ENCODE measurements at regions not wholly inside any gene's neighbourhood (a gene's known extent, or its start where the extent isn't known, plus 50 kb on each side); places are given as distances from the start of the nearest gene placed in this dataset.
"Not testable (repeated sequence)": the region's sequence is repeated elsewhere in the genome, so short reads cannot be mapped to it uniquely, and the experiment has no call there.

GRCh38 chr1:73009311-73009710 is 727.0 kb upstream of the NEGR1 start:
- intact Hi-C loops (cut with micrococcal nuclease), result no loop called here
- H3K36me3 Mint-ChIP-seq, result no peaks in the 10 kb centered on the region
- no peak for TF ChIP-seq CTCF (IDR thresholded peaks at IDR 0.05)
- H3K27ac Mint-ChIP-seq, result no peak overlapping the region
- peaks cover 13 to 25% of the 10 kb centered on the region in 2 donors for H3K9me3 Mint-ChIP-seq
- H3K27me3 Mint-ChIP-seq (ENCODE audit: low read depth in 2 of 2), result no peaks in the 10 kb centered on the region
- DNase-seq (no peak), ATAC-seq (no peak)
- H3K4me3 Mint-ChIP-seq, result no peak overlapping the region
- no CpG with 5 or more reads among the region's 1 CpG for WGBS (ENCODE audit: insufficient coverage)
- H3K9me3 ChIP-seq (ENCODE audit: control insufficient read depth, insufficient read depth, low read length), result peaks cover 4% of the 10 kb centered on the region
- H3K4me1 Mint-ChIP-seq, result no peaks in the 10 kb centered on the region
- no peak overlapping the region for H3K4me3 ChIP-seq (ENCODE audit: low read length)
- H3K4me1 ChIP-seq (ENCODE audit: control insufficient read depth, insufficient read depth, low read length), result no peaks in the 10 kb centered on the region
- no peak overlapping the region for H3K27ac ChIP-seq (ENCODE audit: low read length)
- no peaks in the 10 kb centered on the region for H3K36me3 ChIP-seq (ENCODE audit: control insufficient read depth, insufficient read depth, low read length)
- H3K27me3 ChIP-seq (ENCODE audit: control insufficient read depth, insufficient read depth, low read length), result no peaks in the 10 kb centered on the region

GRCh38 chr1:72997624-72998023 is 715.3 kb upstream of the NEGR1 start:
- Histone ChIP-seq H3K27me3 (ENCODE audit: control insufficient read depth, insufficient read depth, low read length) (no peaks in the 10 kb centered on the region), H3K4me3 (ENCODE audit: low read length) (no peak overlapping the region), H3K9me3 (ENCODE audit: control insufficient read depth, insufficient read depth, low read length) (peaks cover 2% of the 10 kb centered on the region), H3K4me1 (ENCODE audit: control insufficient read depth, insufficient read depth, low read length) (no peaks in the 10 kb centered on the region), H3K27ac (ENCODE audit: low read length) (no peak overlapping the region), H3K36me3 (ENCODE audit: control insufficient read depth, insufficient read depth, low read length) (no peaks in the 10 kb centered on the region)
- intact Hi-C loops (cut with micrococcal nuclease), result no loop called here
- Mint-ChIP-seq H3K4me3 (no peak overlapping the region), H3K9me3 (peaks cover 13 to 24% of the 10 kb centered on the region in 2 donors), H3K27ac (no peak overlapping the region), H3K4me1 (no peaks in the 10 kb centered on the region), H3K36me3 (peaks cover 6% of the 10 kb centered on the region), H3K27me3 (ENCODE audit: low read depth in 2 of 2) (no peaks in the 10 kb centered on the region)
- no peak for ATAC-seq
- no peak for DNase-seq
- no peak for TF ChIP-seq CTCF (IDR thresholded peaks at IDR 0.05)
- 89% methylated on average over 4 of the region's 4 CpGs for WGBS (ENCODE audit: insufficient coverage)

GRCh38 chr1:72997041-72997440 is 714.7 kb upstream of the NEGR1 start:
- H3K9me3 Mint-ChIP-seq, result peaks cover 13 to 25% of the 10 kb centered on the region in 2 donors
- no peaks in the 10 kb centered on the region for H3K4me1 ChIP-seq (ENCODE audit: control insufficient read depth, insufficient read depth, low read length)
- DNase-seq, result no peak
- no peaks in the 10 kb centered on the region for H3K27me3 ChIP-seq (ENCODE audit: control insufficient read depth, insufficient read depth, low read length)
- intact Hi-C loops (cut with micrococcal nuclease), result no loop called here
- H3K36me3 ChIP-seq (ENCODE audit: control insufficient read depth, insufficient read depth, low read length), result no peaks in the 10 kb centered on the region
- no peak overlapping the region for H3K4me3 ChIP-seq (ENCODE audit: low read length)
- no peak overlapping the region for H3K27ac Mint-ChIP-seq
- peaks cover 7% of the 10 kb centered on the region for H3K36me3 Mint-ChIP-seq
- 74% methylated on average over 2 of the region's 3 CpGs for WGBS (ENCODE audit: insufficient coverage)
- no peaks in the 10 kb centered on the region for H3K4me1 Mint-ChIP-seq
- no peak overlapping the region for H3K27ac ChIP-seq (ENCODE audit: low read length)
- no peak for ATAC-seq
- no peak for TF ChIP-seq CTCF (IDR thresholded peaks at IDR 0.05)
- no peak overlapping the region for H3K4me3 Mint-ChIP-seq
- peaks cover 2% of the 10 kb centered on the region for H3K9me3 ChIP-seq (ENCODE audit: control insufficient read depth, insufficient read depth, low read length)
- no peaks in the 10 kb centered on the region for H3K27me3 Mint-ChIP-seq (ENCODE audit: low read depth in 2 of 2)

- H3K36me3 Mint-ChIP-seq, result peaks cover 10% of the 10 kb centered on the region
- H3K4me3 ChIP-seq (ENCODE audit: low read length); H3K4me1 ChIP-seq (ENCODE audit: control insufficient read depth, insufficient read depth, low read length); H3K27ac Mint-ChIP-seq; ATAC-seq; H3K36me3 ChIP-seq (ENCODE audit: control insufficient read depth, insufficient read depth, low read length); H3K4me1 Mint-ChIP-seq; H3K27me3 ChIP-seq (ENCODE audit: control insufficient read depth, insufficient read depth, low read length); DNase-seq; H3K27me3 Mint-ChIP-seq (ENCODE audit: low read depth in 2 of 2); H3K4me3 Mint-ChIP-seq; H3K9me3 ChIP-seq (ENCODE audit: control insufficient read depth, insufficient read depth, low read length); intact Hi-C loops (cut with micrococcal nuclease); H3K27ac ChIP-seq (ENCODE audit: low read length): not testable (repeated sequence)
- H3K9me3 Mint-ChIP-seq, result peaks cover 23 to 54% of the 10 kb centered on the region in 2 donors
- WGBS (ENCODE audit: insufficient coverage), result 80% methylated on average over 2 of the region's 4 CpGs
These were observed 705.5 kb upstream of the NEGR1 start for GRCh38 chr1:72987871-72988270.

Measured in natural killer cell (primary cell).